Transverse colon (tissue), 4 donors: ENCODE measurements at regions not wholly inside any gene's neighbourhood (a gene's known extent, or its start where the extent isn't known, plus 50 kb on each side); places are given as distances from the start of the nearest gene placed in this dataset.

ENCODE experiments used
- DNase-seq: peaks from one replicate; pipeline ENCODE4 v3.0.0-alpha.2; 2019
- H3K27ac ChIP-seq, 4 donors: fragments of 200-600 bp; sonication (generic); 2 replicates each; pipeline ENCODE4 v1.5.1; 2016 to 2018; ENCODE audit warnings: inconsistent platforms in 4 of 4
- H3K27me3 ChIP-seq: fragments of 200-600 bp; sonication (generic); 2 replicates; pipeline ENCODE4 v1.5.1; 2017; ENCODE audit warnings: inconsistent platforms
- H3K36me3 ChIP-seq, 4 donors: fragments of 200-600 bp; sonication (generic); 2 replicates each; pipeline ENCODE4 v1.5.1; 2017 to 2019; ENCODE audit warnings: inconsistent platforms in 4 of 4
- H3K4me1 ChIP-seq, 4 donors: fragments of 200-600 bp; sonication (generic); 2 replicates each; pipeline ENCODE4 v1.5.1; 2017 to 2020; ENCODE audit warnings: inconsistent platforms in 4 of 4
- H3K4me3 ChIP-seq, 4 donors: fragments of 200-600 bp; sonication (generic); 1 replicate in 1 of 4; 2 replicates in 3 of 4; pipeline versions ENCODE4 v1.5.1 to v1.6.1; 2017 to 2019; ENCODE audit warnings: inconsistent platforms in 4 of 4
- H3K9me3 ChIP-seq, 2 donors: fragments of 200-600 bp; sonication (generic); 2 replicates each; pipeline ENCODE4 v1.5.1; 2017 to 2019; ENCODE audit warnings: inconsistent platforms in 2 of 2
- CTCF ChIP-seq, 5 experiments: fragments of 200-600 bp in 3 of 5; fragments of 450-650 bp in 2 of 5; sonication (generic) in 3 of 5; IDR thresholded peaks; 1 replicate in 2 of 5; 2 replicates in 3 of 5; pipeline ENCODE4 v1.5.1; 2016 to 2017; ENCODE audit warnings: antibody characterized with exemption in 5 of 5, inconsistent platforms in 3 of 5, mild to moderate bottlenecking in 2 of 5, moderate library complexity in 1 of 5
- EP300 ChIP-seq: sonication (generic); formaldehyde crosslinking; IDR thresholded peaks from one replicate; pipeline ENCODE4 v1.6.1; 2017; ENCODE audit warnings: antibody characterized with exemption, low read depth
- POLR2A ChIP-seq: fragments of 450-650 bp; IDR thresholded peaks from one replicate; pipeline ENCODE4 v1.6.1; 2016; ENCODE audit warnings: antibody characterized with exemption, mild to moderate bottlenecking, moderate library complexity
- POLR2AphosphoS5 ChIP-seq, 3 donors: sonication (generic); formaldehyde crosslinking; IDR thresholded peaks; one replicate each; pipeline ENCODE4 v1.6.1; 2016; ENCODE audit warnings: antibody characterized with exemption in 3 of 3
- WGBS, 2 donors: methylation state at CpG; one replicate each; pipeline ENCODE4 v1.1.5; 2018; ENCODE audit warnings: low coverage in 1 of 2; 5-methylcytosine and 5-hydroxymethylcytosine counted together
- in situ Hi-C, 4 donors: fragments of 200-750 bp; cut with MboI; loops; one replicate each; pipeline versions ENCODE4 v1.15.0 to v1.15.1; 2017; ENCODE audit warnings: low sequenced_read_pairs in 3 of 4, low pct_ligation_motif_present in 1 of 4, low pct_unique_long_range_greater_than_20kb in 1 of 4
- intact Hi-C: fragments of 100-400 bp; cut with DNase I; formaldehyde crosslinking; loops from one replicate; pipeline ENCODE4 v1.15.1; 2023; ENCODE audit warnings: low total_unique reads

- Histone ChIP-seq H3K36me3 (no peaks in the 10 kb centered on the region), H3K9me3 (no peaks in the 10 kb centered on the region), H3K4me3 (no peak overlapping the region), H3K4me1 (peaks cover 0 to 6% (median 3%) of the 10 kb centered on the region in 4 donors), H3K27me3 (no peaks in the 10 kb centered on the region), H3K27ac (no peak overlapping the region)
- in situ Hi-C loops, result no loop called here
- intact Hi-C loops, result no loop called here
- TF ChIP-seq CTCF (IDR thresholded peaks at IDR 0.05) (no peak), POLR2AphosphoS5 (IDR thresholded peaks at IDR 0.05) (no peak), POLR2A (no peak), EP300 (no peak)
- 89 to 100% methylated on average over 2 of the region's 2 CpGs for WGBS, 2 donors
- no peak for DNase-seq
Measured at GRCh38 chr14:100453930-100454329, 130.8 kb downstream of the SLC25A47 start.

GRCh38 chr14:100454437-100454836 is 131.3 kb downstream of the SLC25A47 start:
- no peak for DNase-seq
- Histone ChIP-seq H3K27ac (no peak overlapping the region), H3K27me3 (no peaks in the 10 kb centered on the region), H3K36me3 (no peaks in the 10 kb centered on the region), H3K4me3 (no peak overlapping the region), H3K9me3 (no peaks in the 10 kb centered on the region), H3K4me1 (peaks cover 0 to 6% (median 3%) of the 10 kb centered on the region in 4 donors)
- in situ Hi-C loops (no loop called here), intact Hi-C loops (no loop called here)
- 39 to 50% methylated on average over 1 of the region's 1 CpG for WGBS, 2 donors
- no peak for TF ChIP-seq POLR2A
- TF ChIP-seq POLR2AphosphoS5 (IDR thresholded peaks at IDR 0.05), result no peak
- no peak for TF ChIP-seq EP300

- intact Hi-C loops, result no loop called here
- H3K9me3 ChIP-seq, result no peaks in the 10 kb centered on the region
- TF ChIP-seq POLR2AphosphoS5 (IDR thresholded peaks at IDR 0.05) (no peak), CTCF (IDR thresholded peaks at IDR 0.05) (no peak), EP300 (no peak), POLR2A (no peak)
- H3K4me1 ChIP-seq, result no peaks in the 10 kb centered on the region
- no peak overlapping the region for H3K4me3 ChIP-seq
- no peak overlapping the region for H3K27ac ChIP-seq
- H3K27me3 ChIP-seq, result no peaks in the 10 kb centered on the region
- H3K36me3 ChIP-seq, result no peaks in the 10 kb centered on the region
- in situ Hi-C loops, result no loop called here
- 95% methylated on average over 3 of the region's 3 CpGs; no CpG with 5 or more reads in 1 of the 2 donors for WGBS, 2 donors
- DNase-seq, result no peak
Measured at GRCh38 chr14:100463937-100464336, 123.3 kb downstream of the BEGAIN start.

- no peak for DNase-seq
- in situ Hi-C loops, result no loop called here
- H3K9me3 ChIP-seq, result no peaks in the 10 kb centered on the region
- no peak for TF ChIP-seq EP300
- no peak for TF ChIP-seq POLR2A
- no peak for TF ChIP-seq CTCF (IDR thresholded peaks at IDR 0.05)
- no peak for TF ChIP-seq POLR2AphosphoS5 (IDR thresholded peaks at IDR 0.05)
- no peaks in the 10 kb centered on the region for H3K4me1 ChIP-seq
- 86 to 87% methylated on average over 6 to 9 of the region's 9 CpGs for WGBS, 2 donors
- intact Hi-C loops, result no loop called here
- H3K27ac ChIP-seq, result no peak overlapping the region
- H3K4me3 ChIP-seq, result no peak overlapping the region
- H3K27me3 ChIP-seq, result no peaks in the 10 kb centered on the region
- no peaks in the 10 kb centered on the region for H3K36me3 ChIP-seq
Measured at GRCh38 chr14:100466111-100466856, 120.9 kb downstream of the BEGAIN start.
